GM19025 (cell line): ENCODE measurements at regions not wholly inside any gene's neighbourhood (a gene's known extent, or its start where the extent isn't known, plus 50 kb on each side); places are given as distances from the start of the nearest gene placed in this dataset.
"Not testable (repeated sequence)": the region's sequence is repeated elsewhere in the genome, so short reads cannot be mapped to it uniquely, and the experiment has no call there.

Experiments used
- ATAC-seq: cut with Tn5 transposase; IDR thresholded peaks from one replicate; pipeline ENCODE4 v1.9.1; 2021; ENCODE audit warnings: mild to moderate bottlenecking, low read depth, moderate library complexity; ENCODE audit not compliant: unreplicated experiment

- no peak for ATAC-seq
These were observed 239.1 kb upstream of the ARID2 start for GRCh38 chr12:45490232-45490881.

- no peak for ATAC-seq
These were observed 235.2 kb upstream of the ARID2 start for GRCh38 chr12:45494279-45494678.

GRCh38 chr12:45498645-45499044, 230.9 kb upstream of the ARID2 start:
- ATAC-seq = no peak

DNA sequence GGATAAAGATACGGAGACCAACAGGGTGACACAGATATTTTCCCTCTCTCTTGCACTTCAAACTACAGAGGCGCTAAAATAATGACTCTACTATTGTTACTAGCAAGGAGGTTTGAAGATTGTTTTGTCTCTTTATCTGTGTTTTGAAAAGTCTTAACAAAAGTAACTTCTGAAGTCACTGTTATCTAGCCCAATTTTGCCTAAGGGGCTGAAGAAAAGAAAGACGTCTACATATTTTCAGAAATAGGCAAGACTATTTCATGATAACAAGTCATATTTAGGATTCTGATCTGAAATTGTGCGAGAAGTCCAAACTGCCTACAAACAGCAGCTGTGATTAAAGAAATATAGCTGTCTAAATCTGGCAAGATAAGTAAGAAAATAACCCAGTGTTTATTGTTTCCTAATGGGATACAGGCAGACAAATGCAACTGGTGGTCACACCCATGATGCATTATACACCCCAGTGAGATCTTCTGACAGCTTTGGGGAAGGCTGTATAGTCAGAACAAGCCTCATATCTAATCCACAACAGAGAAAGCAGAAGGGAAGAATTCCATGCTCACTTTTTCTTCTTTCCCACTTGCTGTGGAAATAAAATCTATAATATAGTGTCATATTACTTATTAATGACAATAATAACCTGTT, 226.9 kb upstream of the ARID2 start:
- ATAC-seq = no peak

GRCh38 chr12:45503899-45504298, 225.6 kb upstream of the ARID2 start:
- ATAC-seq = no peak

GRCh38 chr12:45504316-45505010, 225.0 kb upstream of the ARID2 start:
- ATAC-seq = no peak

GRCh38 chr12:45509187-45509586, 220.3 kb upstream of the ARID2 start:
- ATAC-seq = no peak

GRCh38 chr12:45509621-45510020, 219.9 kb upstream of the ARID2 start:
- ATAC-seq = no peak

- ATAC-seq = no peak
These were observed 212.1 kb upstream of the ARID2 start for GRCh38 chr12:45517381-45517780.

DNA sequence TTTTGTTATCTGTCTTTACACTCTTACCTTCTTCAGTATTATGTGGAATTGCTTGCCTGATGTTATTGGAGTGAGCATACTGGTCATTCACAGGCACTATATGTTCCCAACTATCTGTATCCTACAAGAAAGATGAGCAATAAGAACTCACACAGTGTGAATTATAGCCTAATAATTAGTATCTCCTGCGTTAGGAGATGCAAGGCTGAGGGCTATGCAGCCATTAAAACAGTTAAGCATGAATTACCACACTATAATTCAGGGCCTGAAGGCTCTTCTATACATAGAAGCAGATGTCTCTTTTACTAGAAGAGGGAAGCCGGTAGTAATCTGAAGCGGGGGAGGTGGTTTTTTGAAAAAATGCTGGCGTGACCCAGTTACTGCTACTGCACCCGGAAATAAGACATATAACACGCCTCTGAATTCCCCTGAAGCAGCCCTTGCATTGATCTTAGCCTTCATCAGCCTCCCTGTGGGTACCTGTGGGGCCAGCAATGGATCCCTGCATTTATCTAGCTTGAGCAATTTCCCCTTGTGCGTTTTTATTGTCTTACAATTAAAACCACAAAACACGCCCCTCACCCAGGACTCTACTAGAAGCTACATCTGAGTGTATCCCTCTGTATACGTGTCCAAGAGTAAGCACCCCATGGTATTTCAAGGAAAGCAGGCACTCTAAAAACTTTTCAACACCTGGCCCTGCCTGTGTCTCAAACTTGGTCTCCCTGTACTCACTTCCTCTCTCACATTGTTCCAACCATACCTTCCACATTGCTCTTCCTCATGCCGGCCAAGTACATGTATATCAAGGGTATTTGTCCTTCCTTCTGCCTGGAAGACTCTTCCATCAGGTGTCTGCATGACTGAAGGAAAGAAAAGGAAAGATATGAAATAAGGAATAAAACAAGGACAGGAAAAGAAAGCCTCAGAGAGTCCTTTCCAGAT, 210.9 kb upstream of the ARID2 start:
- no peak for ATAC-seq

GRCh38 chr12:45522227-45522626, 207.3 kb upstream of the ARID2 start:
- no peak for ATAC-seq

GRCh38 chr12:45526823-45527222, 202.7 kb upstream of the ARID2 start:
- not testable (repeated sequence) for ATAC-seq

DNA sequence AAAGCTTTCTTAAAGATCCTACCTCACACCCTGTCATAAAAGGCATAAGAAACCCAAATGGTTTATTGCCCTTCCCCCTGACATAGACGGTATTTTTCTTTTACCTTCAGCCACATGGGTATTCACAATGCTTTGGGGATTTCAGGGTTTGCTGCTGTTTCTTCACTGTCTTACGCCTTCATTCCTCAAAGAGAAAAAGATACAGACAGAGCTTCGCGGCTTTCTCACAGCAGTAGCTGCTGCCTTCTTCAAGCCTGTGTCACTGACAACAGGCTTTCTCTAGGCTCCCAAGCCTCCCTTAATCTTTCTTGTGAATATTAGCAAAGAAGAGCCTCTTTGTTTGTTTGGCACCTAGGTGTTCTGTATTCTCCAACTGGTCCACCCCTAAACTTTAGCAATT, 197.4 kb upstream of the ARID2 start:
- no peak for ATAC-seq

GRCh38 chr12:45535610-45536180, 193.8 kb upstream of the ARID2 start:
- ATAC-seq = no peak

DNA sequence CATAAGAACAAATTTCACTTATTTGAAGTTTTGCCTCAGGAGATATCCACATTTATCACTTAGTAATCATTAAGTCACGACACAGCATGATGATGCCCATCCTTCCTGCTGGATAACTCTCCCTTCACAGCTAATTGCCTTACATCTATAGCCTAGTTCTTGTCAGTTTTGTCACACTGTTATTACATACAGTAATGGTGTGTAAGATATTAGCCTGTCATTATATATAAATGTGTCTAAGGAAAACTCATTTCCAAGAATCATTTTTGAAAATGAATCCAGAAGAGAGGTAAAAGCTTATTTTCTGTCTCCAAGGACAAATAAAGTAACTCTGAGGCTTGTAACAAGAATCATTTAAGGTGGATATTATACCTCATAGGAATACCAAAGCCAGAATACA, 193.2 kb upstream of the ARID2 start:
- no peak for ATAC-seq

- ATAC-seq = no peak
These were observed 188.7 kb upstream of the ARID2 start for GRCh38 chr12:45540661-45541341.

DNA sequence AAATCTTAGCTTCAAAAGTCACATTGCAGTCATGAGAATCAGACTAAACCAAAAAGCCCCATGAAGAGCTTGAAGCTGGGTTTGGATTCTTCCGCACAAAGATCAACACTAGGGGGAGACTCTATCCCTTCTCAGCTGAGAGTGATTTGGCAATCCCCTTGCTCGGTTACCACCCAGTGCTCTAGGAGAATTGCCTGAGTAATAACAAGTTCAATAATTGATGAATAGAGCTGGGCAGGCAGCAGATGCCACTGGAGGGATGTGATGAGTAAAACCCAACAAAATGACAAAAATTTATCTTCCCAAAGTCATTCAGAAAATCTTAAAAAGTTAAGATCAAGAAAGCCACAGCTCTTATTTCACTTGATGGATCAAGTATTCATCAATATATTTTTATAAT, 185.6 kb upstream of the ARID2 start:
- peak; percentile 90 for ATAC-seq

DNA sequence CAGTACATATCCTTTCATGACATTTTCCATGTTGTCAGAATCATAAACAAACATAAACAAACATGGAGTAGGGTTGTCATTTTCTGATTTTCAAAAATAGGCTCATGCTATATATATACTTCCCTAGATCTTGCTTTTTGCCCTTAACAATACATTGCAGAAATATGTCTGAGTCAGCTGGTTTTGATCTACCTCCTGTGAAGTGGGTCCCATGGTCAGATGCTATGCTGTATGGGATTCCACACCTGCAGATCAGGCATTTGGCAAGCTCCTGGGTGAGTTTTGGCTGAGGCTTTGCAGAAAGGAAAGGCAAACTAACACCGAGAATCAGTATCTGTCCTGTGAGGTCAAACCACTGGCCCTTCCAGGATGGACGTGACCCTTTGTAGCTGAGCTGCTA, 183.0 kb upstream of the ARID2 start:
- ATAC-seq = no peak

DNA sequence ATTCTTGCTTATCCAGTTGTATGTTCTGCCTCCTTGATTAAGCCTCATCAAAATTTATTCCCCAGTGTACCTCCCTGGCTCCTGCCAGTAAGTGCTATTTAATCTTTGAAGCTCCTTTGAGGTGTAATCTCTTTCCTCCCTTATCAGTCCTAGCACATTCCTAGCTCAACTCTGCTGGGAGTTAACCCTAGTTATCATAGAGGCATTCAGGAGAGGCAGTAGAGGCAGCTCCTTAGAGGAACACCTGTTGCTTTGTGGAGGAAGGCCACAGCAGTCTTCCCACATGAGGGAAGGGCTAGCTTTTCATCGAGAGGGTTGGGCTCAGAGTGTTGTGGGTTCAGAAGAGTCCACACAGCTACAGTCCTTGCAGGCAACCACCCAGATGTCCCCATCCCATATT, 182.4 kb upstream of the ARID2 start:
- ATAC-seq = no peak

DNA sequence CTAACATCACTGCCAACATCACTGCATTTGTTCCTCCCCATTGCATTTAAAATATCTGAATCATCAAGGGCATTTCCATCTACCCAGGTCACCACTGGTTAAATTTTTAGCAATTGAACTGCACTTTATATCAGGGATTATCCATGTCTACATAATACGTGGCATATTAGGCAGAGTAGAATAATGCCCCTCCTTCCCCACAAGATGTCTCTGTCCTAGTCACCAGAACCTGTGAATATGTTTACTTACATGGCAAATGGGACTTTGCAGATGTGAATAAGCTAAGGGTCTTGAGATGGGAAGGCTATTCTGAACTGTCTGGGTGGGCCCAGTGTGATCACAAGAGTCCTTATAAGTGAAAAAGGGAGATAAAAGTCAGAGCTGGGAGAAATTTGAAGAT, 181.7 kb upstream of the ARID2 start:
- no peak for ATAC-seq
